ENCODE measurements at regions not wholly inside any gene's neighbourhood (a gene's known extent, or its start where the extent isn't known, plus 50 kb on each side); places are given as distances from the start of the nearest gene placed in this dataset.
"Not testable (repeated sequence)": the region's sequence is repeated elsewhere in the genome, so short reads cannot be mapped to it uniquely, and the experiment has no call there.

GRCh38 chr15:56798639-56799038 is 65.3 kb upstream of the ZNF280D start:
- Histone ChIP-seq H3K4me3 (ENCODE audit: low read depth, low read length) (no peak overlapping the region), H3K9me3 (no peaks in the 10 kb centered on the region), H3K27me3 (no peaks in the 10 kb centered on the region), H3K4me1 (no peaks in the 10 kb centered on the region), H3K36me3 (no peaks in the 10 kb centered on the region)
- TF ChIP-seq, protein P1, sequence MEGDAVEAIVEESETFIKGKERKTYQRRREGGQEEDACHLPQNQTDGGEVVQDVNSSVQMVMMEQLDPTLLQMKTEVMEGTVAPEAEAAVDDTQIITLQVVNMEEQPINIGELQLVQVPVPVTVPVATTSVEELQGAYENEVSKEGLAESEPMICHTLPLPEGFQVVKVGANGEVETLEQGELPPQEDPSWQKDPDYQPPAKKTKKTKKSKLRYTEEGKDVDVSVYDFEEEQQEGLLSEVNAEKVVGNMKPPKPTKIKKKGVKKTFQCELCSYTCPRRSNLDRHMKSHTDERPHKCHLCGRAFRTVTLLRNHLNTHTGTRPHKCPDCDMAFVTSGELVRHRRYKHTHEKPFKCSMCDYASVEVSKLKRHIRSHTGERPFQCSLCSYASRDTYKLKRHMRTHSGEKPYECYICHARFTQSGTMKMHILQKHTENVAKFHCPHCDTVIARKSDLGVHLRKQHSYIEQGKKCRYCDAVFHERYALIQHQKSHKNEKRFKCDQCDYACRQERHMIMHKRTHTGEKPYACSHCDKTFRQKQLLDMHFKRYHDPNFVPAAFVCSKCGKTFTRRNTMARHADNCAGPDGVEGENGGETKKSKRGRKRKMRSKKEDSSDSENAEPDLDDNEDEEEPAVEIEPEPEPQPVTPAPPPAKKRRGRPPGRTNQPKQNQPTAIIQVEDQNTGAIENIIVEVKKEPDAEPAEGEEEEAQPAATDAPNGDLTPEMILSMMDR (IDR thresholded peaks at IDR 0.05; ENCODE audit: low read depth, low read length): no peak
- DNase-seq: no peak

DNA sequence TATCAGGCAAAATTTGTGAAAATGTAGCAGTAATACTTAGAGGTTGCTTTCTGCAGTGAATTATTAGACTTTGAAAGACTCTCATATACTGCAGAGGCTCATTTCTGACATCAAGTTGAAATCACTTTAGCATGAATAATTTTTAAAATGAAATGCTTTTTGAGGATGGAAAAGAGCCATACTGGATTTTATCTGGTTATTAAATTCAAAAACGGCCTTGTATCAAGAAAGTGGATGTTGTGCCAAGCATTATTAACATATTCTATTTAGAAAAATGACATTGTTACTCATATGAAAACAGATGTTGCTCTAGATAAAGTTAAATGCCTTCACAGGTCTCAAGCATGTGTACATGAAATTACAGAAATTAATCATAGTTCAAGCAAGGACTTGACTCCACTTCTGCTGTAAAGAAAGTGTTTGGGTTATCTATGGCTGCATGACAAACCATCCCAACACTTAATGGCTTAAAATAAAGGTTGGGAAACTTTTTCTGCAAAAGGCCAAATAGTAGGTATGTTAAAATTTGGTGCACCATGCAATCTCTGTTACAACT is 64.5 kb upstream of the ZNF280D start:
- no peak for DNase-seq
- Histone ChIP-seq H3K27me3 (no peaks in the 10 kb centered on the region), H3K4me1 (no peaks in the 10 kb centered on the region), H3K4me3 (ENCODE audit: low read depth, low read length) (no peak overlapping the region), H3K9me3 (no peaks in the 10 kb centered on the region), H3K36me3 (no peaks in the 10 kb centered on the region)
- TF ChIP-seq, protein P1 (IDR thresholded peaks at IDR 0.05; ENCODE audit: low read depth, low read length): no peak

DNA sequence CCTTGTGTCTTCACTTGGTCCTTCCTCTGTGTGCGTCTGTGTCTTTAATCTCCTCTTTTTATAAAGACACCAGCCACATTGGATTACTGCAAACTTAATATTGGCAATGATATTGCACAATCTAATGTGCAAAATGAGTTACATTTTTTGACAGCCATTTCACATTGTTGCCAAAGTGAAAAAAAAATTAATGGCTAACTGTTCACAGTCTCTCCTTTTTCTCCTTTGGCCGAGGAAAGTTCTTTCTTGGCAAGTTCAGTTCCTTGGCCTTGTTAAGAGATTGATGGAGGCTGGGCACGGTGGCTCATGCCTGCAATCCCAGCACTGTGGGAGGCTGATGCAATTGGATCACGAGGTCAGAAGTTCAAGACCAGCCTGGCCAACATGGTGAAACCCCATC is 62.2 kb upstream of the ZNF280D start:
- TF ChIP-seq, protein P1 (IDR thresholded peaks at IDR 0.05; ENCODE audit: low read depth, low read length): no peak
- H3K27me3 ChIP-seq: no peaks in the 10 kb centered on the region

DNA sequence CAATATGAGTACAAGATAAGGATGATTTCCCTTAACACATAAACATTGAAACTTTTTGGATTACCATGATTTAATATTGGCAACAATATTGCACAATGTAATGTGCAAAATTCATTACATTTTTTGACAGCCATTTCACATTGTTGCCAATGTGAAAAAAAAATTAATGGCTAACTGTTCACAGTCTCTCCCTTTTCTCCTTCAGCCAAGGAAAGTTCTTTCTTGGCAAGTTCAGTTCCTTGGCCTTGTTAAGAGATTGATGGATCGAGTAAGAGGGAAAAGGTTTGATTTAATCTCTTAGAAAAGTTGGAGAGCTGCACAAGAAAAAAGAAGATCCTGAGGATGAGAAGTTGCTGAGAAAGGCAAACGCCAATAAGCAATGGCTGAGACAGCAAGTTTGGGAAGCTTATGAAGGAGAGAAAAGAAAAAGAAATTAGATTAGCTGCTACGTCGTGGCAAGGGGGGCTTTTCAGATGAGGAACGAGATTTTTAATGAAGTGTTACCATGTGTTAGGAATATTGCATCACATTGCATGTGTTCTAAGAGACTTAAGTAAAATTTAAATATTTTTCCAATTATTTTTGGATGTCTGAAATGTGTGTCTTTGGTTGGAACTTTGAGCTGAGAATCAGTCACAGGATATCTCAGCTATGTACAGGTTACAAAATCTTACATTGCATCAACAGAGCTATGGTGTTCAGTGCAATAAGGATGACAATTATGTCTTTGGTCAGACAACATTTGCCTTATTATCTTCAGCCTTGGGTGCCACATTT is 61.4 kb upstream of the ZNF280D start:
- Histone ChIP-seq H3K36me3 (no peaks in the 10 kb centered on the region), H3K9me3 (no peaks in the 10 kb centered on the region), H3K4me1 (no peaks in the 10 kb centered on the region), H3K27me3 (no peaks in the 10 kb centered on the region), H3K4me3 (ENCODE audit: low read depth, low read length) (no peak overlapping the region)
- DNase-seq: no peak
- TF ChIP-seq, protein P1 (IDR thresholded peaks at IDR 0.05; ENCODE audit: low read depth, low read length): no peak

More for the DNA sequence above, 62.2 kb upstream of the ZNF280D start:
- H3K9me3 ChIP-seq: no peaks in the 10 kb centered on the region
- H3K4me3 ChIP-seq (ENCODE audit: low read depth, low read length): no peak overlapping the region
- H3K36me3 ChIP-seq: no peaks in the 10 kb centered on the region
- DNase-seq: no peak
- no peaks in the 10 kb centered on the region for H3K4me1 ChIP-seq

- no peaks in the 10 kb centered on the region for H3K27me3 ChIP-seq
- H3K4me1 ChIP-seq: no peaks in the 10 kb centered on the region
- TF ChIP-seq, protein P1 (IDR thresholded peaks at IDR 0.05; ENCODE audit: low read depth, low read length): no peak
- H3K9me3 ChIP-seq: no peaks in the 10 kb centered on the region
- H3K36me3 ChIP-seq: no peaks in the 10 kb centered on the region
- DNase-seq: no peak
- H3K4me3 ChIP-seq (ENCODE audit: low read depth, low read length): no peak overlapping the region
These were observed 60.9 kb upstream of the ZNF280D start for GRCh38 chr15:56794165-56794552.

GRCh38 chr15:56792211-56792610 is 58.9 kb upstream of the ZNF280D start:
- no peaks in the 10 kb centered on the region for H3K27me3 ChIP-seq
- TF ChIP-seq, protein P1 (IDR thresholded peaks at IDR 0.05; ENCODE audit: low read depth, low read length): no peak
- no peaks in the 10 kb centered on the region for H3K9me3 ChIP-seq
- DNase-seq: no peak
- H3K4me3 ChIP-seq (ENCODE audit: low read depth, low read length): no peak overlapping the region
- no peaks in the 10 kb centered on the region for H3K4me1 ChIP-seq
- no peaks in the 10 kb centered on the region for H3K36me3 ChIP-seq

GRCh38 chr15:56791521-56791920 is 58.2 kb upstream of the ZNF280D start:
- not testable (repeated sequence) for DNase-seq

More at GRCh38 chr15:56791521-56791920, 58.2 kb upstream of the ZNF280D start:
- not testable (repeated sequence) for H3K27me3 ChIP-seq; H3K4me3 ChIP-seq (ENCODE audit: low read depth, low read length); H3K9me3 ChIP-seq; H3K36me3 ChIP-seq; H3K4me1 ChIP-seq
